HepG2 (cell line): ENCODE measurements at regions not wholly inside any gene's neighbourhood (a gene's known extent, or its start where the extent isn't known, plus 50 kb on each side); places are given as distances from the start of the nearest gene placed in this dataset.

Experiments used
- CTCF ChIP-seq: sonication (generic); formaldehyde crosslinking; IDR thresholded peaks from 2 replicates; pipeline ENCODE4 v1.5.0; 2020; ENCODE audit warnings: mild to moderate bottlenecking, missing genetic modification reagents, moderate library complexity
- ELF1 ChIP-seq: sonication (generic); formaldehyde crosslinking; IDR thresholded peaks from 2 replicates; pipeline ENCODE4 v1.4.0; 2020; ENCODE audit warnings: missing genetic modification reagents
- HMG20B ChIP-seq: conservative IDR thresholded peaks from 2 replicates; pipeline ENCODE4 v1.6.1; 2016; ENCODE audit warnings: missing genetic modification reagents, missing compliant biosample characterization
- KDM4B ChIP-seq: sonication (generic); formaldehyde crosslinking; IDR thresholded peaks from 2 replicates; pipeline ENCODE4 v1.4.0; 2020; ENCODE audit warnings: missing genetic modification reagents
- MXD3 ChIP-seq: IDR thresholded peaks from 2 replicates; pipeline ENCODE4 v1.6.1; 2016; ENCODE audit warnings: mild to moderate bottlenecking, missing biosample characterization, missing genetic modification reagents
- PHF8 ChIP-seq: sonication (generic); formaldehyde crosslinking; IDR thresholded peaks from 2 replicates; pipeline ENCODE4 v1.5.0; 2020; ENCODE audit warnings: missing genetic modification reagents
- RAD21 ChIP-seq: fragments of 450-650 bp; formaldehyde crosslinking; IDR thresholded peaks from 2 replicates; pipeline ENCODE4 v1.5.0; 2020; ENCODE audit warnings: mild to moderate bottlenecking
- TBL1XR1 ChIP-seq: fragments of 150-350 bp; IDR thresholded peaks from 2 replicates; pipeline ENCODE4 v1.6.1; 2014; ENCODE audit warnings: borderline replicate concordance, low read length; ENCODE audit not compliant: partially characterized antibody
- ZNF562 ChIP-seq: sonication (generic); formaldehyde crosslinking; IDR thresholded peaks from 2 replicates; pipeline ENCODE4 v1.8.0; 2022; ENCODE audit warnings: missing genetic modification reagents, borderline replicate concordance
- ZNF598 ChIP-seq: sonication (generic); formaldehyde crosslinking; IDR thresholded peaks from 2 replicates; pipeline ENCODE4 v1.5.1; 2020; ENCODE audit warnings: mild to moderate bottlenecking, missing genetic modification reagents, borderline replicate concordance

- TF ChIP-seq RAD21 (CRISPR knock-in tag) (no peak), ZNF598 (no peak), HMG20B (CRISPR knock-in tag) (no peak), KDM4B (no peak), PHF8 (CRISPR knock-in tag) (no peak), ZNF562 (CRISPR knock-in tag) (no peak), CTCF (no peak), TBL1XR1 (no peak), ELF1 (CRISPR knock-in tag) (no peak), MXD3 (no peak)
Observed at GRCh38 chr2:51650769-51651168, 618.8 kb upstream of the NRXN1 start.
